Naive B cell (primary cell): ENCODE measurements at regions not wholly inside any gene's neighbourhood (a gene's known extent, or its start where the extent isn't known, plus 50 kb on each side); places are given as distances from the start of the nearest gene placed in this dataset.

Source experiments
- ATAC-seq, 2 donors: fragments of 150-1000 bp; cut with Tn5 transposase; 2 replicates each; pipeline ENCODE4 v1.10.0; 2021; ENCODE audit warnings: low read depth in 2 of 2, mild to moderate bottlenecking in 2 of 2, moderate library complexity in 2 of 2
- DNase-seq: peaks from one replicate; pipeline ENCODE4 v3.0.0; 2022
- H3K27ac Mint-ChIP-seq, 6 donors: one replicate each; pipeline ENCODE4 v1.8.0; 2020 to 2022; ENCODE audit warnings: mild to moderate bottlenecking in 6 of 6, mixed read lengths in 6 of 6, moderate library complexity in 5 of 6, inconsistent platforms in 2 of 6
- H3K27me3 Mint-ChIP-seq, 3 donors: one replicate each; pipeline ENCODE4 v1.8.0; 2021 to 2022; ENCODE audit warnings: mixed read lengths in 3 of 3, mild to moderate bottlenecking in 1 of 3
- H3K36me3 Mint-ChIP-seq, 2 donors: one replicate each; pipeline ENCODE4 v1.8.0; 2020 to 2022; ENCODE audit warnings: mixed read lengths in 2 of 2, inconsistent platforms in 1 of 2, mild to moderate bottlenecking in 1 of 2
- H3K4me1 Mint-ChIP-seq, 3 donors: one replicate each; pipeline ENCODE4 v1.8.0; 2020 to 2022; ENCODE audit warnings: mixed read lengths in 3 of 3, inconsistent platforms in 1 of 3, mild to moderate bottlenecking in 1 of 3, moderate library complexity in 1 of 3
- H3K4me3 Mint-ChIP-seq, 8 donors: one replicate each; pipeline ENCODE4 v1.8.0; 2020 to 2022; ENCODE audit warnings: mild to moderate bottlenecking in 8 of 8, mixed read lengths in 8 of 8, moderate library complexity in 8 of 8, inconsistent platforms in 2 of 8
- H3K9me3 Mint-ChIP-seq, 7 donors: one replicate each; pipeline ENCODE4 v1.8.0; 2020 to 2022; ENCODE audit warnings: mixed read lengths in 7 of 7, mild to moderate bottlenecking in 5 of 7, inconsistent platforms in 2 of 7, moderate library complexity in 1 of 7

DNA sequence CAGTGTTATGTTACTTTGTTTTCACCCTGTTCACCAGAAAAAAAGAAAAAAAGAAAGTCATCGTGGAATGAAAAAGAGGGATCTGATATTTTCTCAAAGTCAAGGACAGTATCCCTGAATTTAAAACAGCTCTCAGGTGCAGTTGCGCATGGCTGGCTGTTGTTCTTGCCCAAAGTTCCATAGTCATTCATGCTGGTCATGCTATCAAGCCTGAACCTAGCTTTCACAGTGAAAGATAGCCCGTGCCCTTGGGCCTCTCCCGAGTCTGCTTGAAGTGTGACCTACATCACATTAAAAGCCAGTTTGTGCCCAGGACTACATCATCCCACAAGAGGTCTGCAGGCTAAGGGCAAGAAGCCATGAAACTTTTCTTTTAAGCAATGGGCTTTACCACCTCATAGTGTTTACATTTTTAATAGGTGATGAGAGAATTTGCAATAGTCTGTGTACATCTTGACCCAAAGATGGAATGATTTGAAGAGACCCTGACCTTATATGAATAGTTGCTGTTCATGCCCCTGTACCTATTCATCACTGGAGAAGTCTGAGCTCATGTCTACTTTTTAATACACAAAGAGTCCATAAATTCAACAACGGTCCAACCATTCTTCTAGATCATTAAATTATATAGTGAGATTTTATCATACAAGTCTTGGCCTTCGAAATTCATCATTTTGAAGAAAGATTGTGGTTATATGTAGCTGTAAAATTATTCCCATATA is 522.5 kb upstream of the MCTP2 start:
- no peaks in the 10 kb centered on the region for H3K36me3 Mint-ChIP-seq
- no peaks in the 10 kb centered on the region for H3K27me3 Mint-ChIP-seq
- no peaks in the 10 kb centered on the region for H3K9me3 Mint-ChIP-seq
- no peaks in the 10 kb centered on the region for H3K4me1 Mint-ChIP-seq
- ATAC-seq = no peak
- no peak overlapping the region for H3K4me3 Mint-ChIP-seq
- H3K27ac Mint-ChIP-seq = no peak overlapping the region
- DNase-seq = no peak

DNA sequence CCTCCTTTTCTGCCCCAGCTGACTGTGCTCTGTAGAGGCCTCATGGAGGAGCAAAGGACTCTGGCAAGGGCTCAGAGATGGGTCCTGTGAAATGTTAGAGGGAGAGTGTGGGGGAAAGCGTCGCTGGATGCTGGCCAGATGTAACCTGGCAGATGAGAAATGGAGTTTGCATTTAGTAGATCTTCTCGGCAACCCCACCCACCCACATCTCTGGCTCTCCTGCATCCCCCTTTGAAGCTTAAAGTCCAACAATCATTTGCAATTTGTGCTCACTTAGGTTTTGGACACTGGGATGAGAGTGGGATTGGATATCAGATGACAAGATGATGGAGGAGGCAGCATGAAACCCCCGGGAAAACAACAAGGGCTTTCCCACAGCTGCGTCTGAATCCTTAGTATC is 523.6 kb upstream of the MCTP2 start:
- Mint-ChIP-seq H3K27me3 (no peaks in the 10 kb centered on the region), H3K9me3 (peaks cover 0 to 5% (median 3%) of the 10 kb centered on the region in 7 donors), H3K4me1 (no peaks in the 10 kb centered on the region), H3K4me3 (no peak overlapping the region), H3K27ac (no peak overlapping the region), H3K36me3 (no peaks in the 10 kb centered on the region)
- DNase-seq (no peak), ATAC-seq (no peak)

DNA sequence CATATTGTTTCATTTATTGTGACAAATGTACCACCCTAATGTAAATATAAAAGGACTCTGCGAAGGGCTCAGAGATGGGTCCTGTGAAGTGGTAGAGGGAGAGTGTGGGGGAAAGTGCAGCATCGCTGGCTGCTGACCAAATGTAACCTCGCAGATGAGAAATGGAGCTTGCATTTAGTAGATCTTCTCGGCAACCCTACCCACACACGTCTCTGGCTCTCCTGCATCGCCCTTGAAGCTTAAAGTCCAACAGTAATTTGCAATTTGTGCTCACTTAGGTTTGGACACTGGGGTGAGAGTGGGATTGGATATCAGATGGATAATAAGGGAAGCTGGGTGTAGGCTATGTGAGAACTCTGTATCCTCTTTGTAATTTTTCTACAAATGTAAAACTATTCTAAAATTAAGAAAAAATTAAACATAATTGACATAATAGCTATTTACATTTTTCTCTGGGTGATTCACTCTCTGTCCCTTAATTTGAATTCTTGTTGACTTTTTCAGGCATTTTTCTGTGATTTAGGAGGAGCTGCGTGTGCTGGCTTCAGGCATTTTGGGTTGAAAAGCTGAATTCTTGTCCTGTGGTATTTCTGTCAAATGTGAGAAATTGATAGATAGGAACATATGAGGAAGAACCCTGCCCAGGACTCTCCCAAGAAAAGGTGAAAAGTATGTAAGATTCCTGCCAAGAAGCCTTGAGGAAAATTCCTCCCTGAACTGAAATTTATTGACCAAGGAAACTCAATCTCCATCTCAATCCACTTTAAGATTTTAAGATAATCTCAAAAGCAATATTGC is 524.7 kb upstream of the MCTP2 start:
- H3K9me3 Mint-ChIP-seq = peaks cover 0 to 5% (median 3%) of the 10 kb centered on the region in 7 donors
- DNase-seq (no peak), ATAC-seq (no peak)
- H3K36me3 Mint-ChIP-seq = no peaks in the 10 kb centered on the region
- peak overlapping the region in 1 of 6 donors; percentile 40 for H3K27ac Mint-ChIP-seq
- no peaks in the 10 kb centered on the region for H3K27me3 Mint-ChIP-seq
- no peak overlapping the region for H3K4me3 Mint-ChIP-seq
- H3K4me1 Mint-ChIP-seq = no peaks in the 10 kb centered on the region

DNA sequence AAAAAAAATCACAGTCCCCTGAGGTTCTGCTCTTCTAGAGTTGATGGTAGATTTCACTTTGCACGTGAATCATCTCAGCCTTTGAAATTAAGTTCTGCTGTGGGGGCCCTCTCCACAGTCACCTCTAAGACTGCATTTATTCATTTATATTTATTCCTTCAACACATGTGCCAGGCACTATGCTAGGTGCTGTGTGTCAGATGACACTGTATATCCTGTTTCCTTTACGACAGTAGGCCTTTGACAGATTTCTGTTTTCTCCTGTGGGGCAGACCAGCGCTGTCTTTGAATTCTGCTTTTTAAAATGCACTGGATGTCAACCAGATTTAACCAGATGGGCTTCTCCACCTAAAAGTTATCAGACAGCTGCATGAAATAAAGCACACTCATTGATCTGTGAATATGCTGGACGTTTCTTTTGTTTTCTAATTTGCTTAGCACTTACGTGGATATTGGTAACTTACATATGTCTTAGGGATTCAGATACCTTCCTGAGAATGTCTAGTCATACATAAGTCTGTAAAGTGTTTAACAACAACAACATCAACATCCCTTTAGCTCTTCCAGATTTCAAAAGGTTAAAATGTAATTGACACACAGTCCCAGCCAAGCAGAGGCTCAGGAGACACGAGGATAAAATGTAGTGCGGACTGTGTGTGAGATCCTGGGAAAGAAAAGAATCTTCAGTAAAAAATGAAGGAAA is 525.5 kb upstream of the MCTP2 start:
- Mint-ChIP-seq H3K4me1 (no peaks in the 10 kb centered on the region), H3K27ac (no peak overlapping the region), H3K27me3 (no peaks in the 10 kb centered on the region), H3K36me3 (no peaks in the 10 kb centered on the region), H3K4me3 (no peak overlapping the region), H3K9me3 (peaks cover 0 to 5% (median 4%) of the 10 kb centered on the region in 7 donors)
- no peak for DNase-seq
- no peak for ATAC-seq

DNA sequence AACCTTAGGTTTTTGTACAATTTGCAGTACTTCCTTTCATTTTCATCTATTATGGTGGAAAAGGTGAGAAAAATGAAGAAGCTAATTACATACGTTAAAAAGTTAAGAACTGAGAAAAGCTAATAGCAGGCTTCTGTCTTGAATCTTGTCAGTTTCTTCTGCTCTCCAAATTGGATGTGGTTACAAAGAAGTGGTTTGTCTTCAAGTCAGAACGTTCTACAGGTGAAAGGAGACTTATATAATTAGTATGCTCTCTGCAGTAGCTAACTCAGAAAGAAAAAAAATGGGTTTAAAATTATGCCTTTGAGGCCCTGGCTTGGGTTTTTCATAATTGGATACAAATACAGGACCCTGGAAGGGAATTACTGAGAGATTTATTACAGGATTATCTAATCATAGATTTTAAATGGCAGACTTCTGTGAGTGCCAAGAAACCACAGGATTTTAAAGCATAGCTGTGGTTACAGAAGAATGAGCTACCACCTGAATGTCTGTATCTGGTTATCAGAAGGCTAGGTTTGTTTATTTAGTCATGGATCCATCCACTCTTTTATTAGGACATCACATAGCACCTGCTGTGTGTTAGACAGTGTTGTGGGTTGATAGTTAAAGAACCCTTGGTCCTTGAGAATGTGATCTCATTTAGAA is 528.1 kb upstream of the MCTP2 start:
- Mint-ChIP-seq H3K4me3 (peak overlapping the region in 1 of 8 donors; percentile 3), H3K27ac (no peak overlapping the region), H3K36me3 (no peaks in the 10 kb centered on the region), H3K27me3 (no peaks in the 10 kb centered on the region), H3K4me1 (no peaks in the 10 kb centered on the region), H3K9me3 (peaks cover 0 to 13% (median 5%) of the 10 kb centered on the region in 7 donors)
- DNase-seq = no peak
- ATAC-seq = no peak

DNA sequence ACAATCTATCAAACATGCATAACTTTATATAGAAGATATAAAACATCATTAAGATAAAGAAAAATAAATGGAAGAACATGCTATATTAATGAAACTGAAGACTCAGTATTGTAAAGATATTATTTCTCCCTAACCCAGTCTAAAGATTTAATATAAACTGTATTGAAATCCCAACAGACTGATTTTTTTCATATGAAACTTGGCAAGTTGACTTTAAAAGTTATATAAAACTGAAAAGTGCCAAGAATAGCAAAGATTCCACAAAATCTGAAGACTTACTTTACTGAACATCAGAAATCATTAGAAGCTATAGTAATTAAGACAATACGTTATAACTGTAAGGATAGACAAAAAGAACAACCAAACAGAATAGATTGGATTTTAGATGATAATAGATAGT is 531.3 kb upstream of the MCTP2 start:
- DNase-seq = no peak
- no peak for ATAC-seq
- H3K4me1 Mint-ChIP-seq = no peaks in the 10 kb centered on the region
- no peak overlapping the region for H3K4me3 Mint-ChIP-seq
- H3K36me3 Mint-ChIP-seq = no peaks in the 10 kb centered on the region
- peaks cover 6 to 37% (median 13%) of the 10 kb centered on the region in 7 donors for H3K9me3 Mint-ChIP-seq
- no peaks in the 10 kb centered on the region for H3K27me3 Mint-ChIP-seq
- no peak overlapping the region for H3K27ac Mint-ChIP-seq

GRCh38 chr15:93694033-93694432 is 537.3 kb upstream of the MCTP2 start:
- Mint-ChIP-seq H3K36me3 (no peaks in the 10 kb centered on the region), H3K4me1 (no peaks in the 10 kb centered on the region), H3K27ac (no peak overlapping the region), H3K9me3 (peaks cover 6 to 43% (median 12%) of the 10 kb centered on the region in 7 donors), H3K4me3 (no peak overlapping the region), H3K27me3 (no peaks in the 10 kb centered on the region)
- DNase-seq = no peak
- no peak for ATAC-seq

- DNase-seq (no peak), ATAC-seq (no peak)
- Mint-ChIP-seq H3K36me3 (peaks cover 7 to 10% of the 10 kb centered on the region in 2 donors), H3K4me3 (no peak overlapping the region), H3K9me3 (peaks cover 11 to 55% (median 37%) of the 10 kb centered on the region in 7 donors), H3K27me3 (no peaks in the 10 kb centered on the region), H3K27ac (no peak overlapping the region), H3K4me1 (no peaks in the 10 kb centered on the region)
Measured at GRCh38 chr15:93683651-93684050, 547.7 kb upstream of the MCTP2 start.

DNA sequence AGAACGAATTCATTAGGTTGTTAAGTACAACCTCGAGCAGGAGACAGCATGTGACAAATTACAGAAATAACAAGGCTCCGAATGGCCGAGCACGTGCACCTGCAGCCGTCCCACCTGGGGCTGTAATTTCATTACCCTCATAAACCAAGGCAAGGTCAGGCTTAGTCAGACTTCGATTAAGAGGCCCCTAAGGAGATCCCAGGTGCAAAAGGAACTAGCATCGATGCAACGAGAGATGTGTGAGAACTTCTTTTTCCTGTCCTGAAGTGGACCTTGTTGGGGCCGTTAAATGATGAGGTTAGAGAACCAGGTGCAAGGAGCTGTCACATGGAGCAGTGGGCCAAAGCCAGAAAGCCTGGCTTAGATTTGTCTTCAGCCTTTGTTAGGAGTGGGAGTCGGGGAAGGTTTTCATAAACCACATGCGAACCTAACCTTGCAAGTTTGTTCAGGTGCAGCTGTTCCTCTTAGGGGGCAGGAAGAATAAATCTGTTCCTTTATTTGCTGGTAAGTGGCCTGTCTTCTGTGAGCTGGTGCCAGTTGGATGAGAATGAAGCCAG is 559.9 kb upstream of the MCTP2 start:
- ATAC-seq = no peak
- Mint-ChIP-seq H3K9me3 (peaks cover 0 to 10% (median 2%) of the 10 kb centered on the region in 7 donors), H3K27ac (no peak overlapping the region), H3K4me1 (no peaks in the 10 kb centered on the region), H3K27me3 (peaks cover 0 to 5% (median 0%) of the 10 kb centered on the region in 3 donors), H3K4me3 (no peak overlapping the region), H3K36me3 (no peaks in the 10 kb centered on the region)
- DNase-seq = no peak

- Mint-ChIP-seq H3K27me3 (peaks cover 0 to 5% (median 0%) of the 10 kb centered on the region in 3 donors), H3K4me1 (no peaks in the 10 kb centered on the region), H3K4me3 (no peak overlapping the region), H3K9me3 (peaks cover 0 to 12% (median 2%) of the 10 kb centered on the region in 7 donors), H3K36me3 (no peaks in the 10 kb centered on the region), H3K27ac (no peak overlapping the region)
- DNase-seq (no peak), ATAC-seq (no peak)
Measured at GRCh38 chr15:93670931-93671330, 560.4 kb upstream of the MCTP2 start.

GRCh38 chr15:93664213-93664956 is 567.0 kb upstream of the MCTP2 start:
- H3K9me3 Mint-ChIP-seq = peaks cover 0 to 3% (median 0%) of the 10 kb centered on the region in 7 donors
- ATAC-seq = no peak
- H3K27ac Mint-ChIP-seq = no peak overlapping the region

GRCh38 chr15:93662162-93662885 is 569.0 kb upstream of the MCTP2 start:
- no peak for ATAC-seq
- Mint-ChIP-seq H3K9me3 (peaks cover 0 to 3% (median 0%) of the 10 kb centered on the region in 7 donors), H3K36me3 (no peaks in the 10 kb centered on the region), H3K27ac (no peak overlapping the region), H3K4me3 (no peak overlapping the region), H3K27me3 (no peaks in the 10 kb centered on the region), H3K4me1 (no peaks in the 10 kb centered on the region)
- DNase-seq = no peak

More at GRCh38 chr15:93664213-93664956, 567.0 kb upstream of the MCTP2 start:
- no peaks in the 10 kb centered on the region for H3K27me3 Mint-ChIP-seq
- no peak overlapping the region for H3K4me3 Mint-ChIP-seq
- H3K36me3 Mint-ChIP-seq = no peaks in the 10 kb centered on the region
- no peak for DNase-seq
- no peaks in the 10 kb centered on the region for H3K4me1 Mint-ChIP-seq
